Mesothelial cell of epicardium (in vitro differentiated cells): ENCODE measurements at regions not wholly inside any gene's neighbourhood (a gene's known extent, or its start where the extent isn't known, plus 50 kb on each side); places are given as distances from the start of the nearest gene placed in this dataset.

Experiments used
- DNase-seq, 2 experiments: peaks; one replicate each; pipeline ENCODE4 v3.0.0; 2021; ENCODE audit warnings: low spot score in 2 of 2; ENCODE audit not compliant: unreplicated experiment in 2 of 2
- H3K27ac Mint-ChIP-seq: 2 replicates; pipeline ENCODE4 v1.8.0; 2021; ENCODE audit warnings: mixed read lengths
- H3K27me3 Mint-ChIP-seq: 2 replicates; pipeline ENCODE4 v1.8.0; 2021; ENCODE audit warnings: low read depth, mixed read lengths
- H3K36me3 Mint-ChIP-seq: 2 replicates; pipeline ENCODE4 v1.8.0; 2021; ENCODE audit warnings: mixed read lengths
- H3K4me1 Mint-ChIP-seq: 2 replicates; pipeline ENCODE4 v1.8.0; 2021; ENCODE audit warnings: mixed read lengths
- H3K4me3 Mint-ChIP-seq: 2 replicates; pipeline ENCODE4 v1.8.0; 2021; ENCODE audit warnings: mild to moderate bottlenecking, moderate library complexity, mixed read lengths
- H3K9me3 Mint-ChIP-seq: 2 replicates; pipeline ENCODE4 v1.8.0; 2021; ENCODE audit warnings: mixed read lengths
- TF ChIP-seq, protein P1 (sequence below): fragments of 200-600 bp; sonication (generic); IDR thresholded peaks from one replicate; pipeline ENCODE4 v1.5.0; 2021; ENCODE audit warnings: antibody characterized with exemption; ENCODE audit not compliant: unreplicated experiment

DNA sequence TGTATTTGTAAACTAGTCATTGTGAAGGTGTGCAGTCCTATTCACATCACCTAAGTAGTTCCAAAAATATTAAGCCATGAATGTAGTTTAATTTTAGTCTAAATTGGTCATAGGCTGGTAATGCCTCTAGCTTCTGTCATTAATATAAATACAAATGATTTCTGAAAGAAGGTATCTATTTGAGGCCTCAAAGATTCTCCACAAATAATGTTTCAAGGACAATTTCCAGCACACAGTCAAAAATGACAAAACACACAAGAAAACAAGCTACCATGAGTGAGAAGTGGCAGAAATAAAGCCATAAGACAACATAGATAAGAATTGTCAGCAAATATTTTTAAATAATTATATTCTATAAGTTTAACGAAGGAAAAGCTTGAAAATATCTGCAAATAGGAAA, 66.7 kb upstream of the PDK4 start:
- Mint-ChIP-seq H3K9me3 (peaks cover 18% of the 10 kb centered on the region), H3K27ac (no peak overlapping the region), H3K4me1 (no peaks in the 10 kb centered on the region), H3K27me3 (peaks cover 11% of the 10 kb centered on the region), H3K36me3 (no peaks in the 10 kb centered on the region), H3K4me3 (no peak overlapping the region)
- no peak for DNase-seq
- TF ChIP-seq, protein P1, sequence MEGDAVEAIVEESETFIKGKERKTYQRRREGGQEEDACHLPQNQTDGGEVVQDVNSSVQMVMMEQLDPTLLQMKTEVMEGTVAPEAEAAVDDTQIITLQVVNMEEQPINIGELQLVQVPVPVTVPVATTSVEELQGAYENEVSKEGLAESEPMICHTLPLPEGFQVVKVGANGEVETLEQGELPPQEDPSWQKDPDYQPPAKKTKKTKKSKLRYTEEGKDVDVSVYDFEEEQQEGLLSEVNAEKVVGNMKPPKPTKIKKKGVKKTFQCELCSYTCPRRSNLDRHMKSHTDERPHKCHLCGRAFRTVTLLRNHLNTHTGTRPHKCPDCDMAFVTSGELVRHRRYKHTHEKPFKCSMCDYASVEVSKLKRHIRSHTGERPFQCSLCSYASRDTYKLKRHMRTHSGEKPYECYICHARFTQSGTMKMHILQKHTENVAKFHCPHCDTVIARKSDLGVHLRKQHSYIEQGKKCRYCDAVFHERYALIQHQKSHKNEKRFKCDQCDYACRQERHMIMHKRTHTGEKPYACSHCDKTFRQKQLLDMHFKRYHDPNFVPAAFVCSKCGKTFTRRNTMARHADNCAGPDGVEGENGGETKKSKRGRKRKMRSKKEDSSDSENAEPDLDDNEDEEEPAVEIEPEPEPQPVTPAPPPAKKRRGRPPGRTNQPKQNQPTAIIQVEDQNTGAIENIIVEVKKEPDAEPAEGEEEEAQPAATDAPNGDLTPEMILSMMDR, result no peak

DNA sequence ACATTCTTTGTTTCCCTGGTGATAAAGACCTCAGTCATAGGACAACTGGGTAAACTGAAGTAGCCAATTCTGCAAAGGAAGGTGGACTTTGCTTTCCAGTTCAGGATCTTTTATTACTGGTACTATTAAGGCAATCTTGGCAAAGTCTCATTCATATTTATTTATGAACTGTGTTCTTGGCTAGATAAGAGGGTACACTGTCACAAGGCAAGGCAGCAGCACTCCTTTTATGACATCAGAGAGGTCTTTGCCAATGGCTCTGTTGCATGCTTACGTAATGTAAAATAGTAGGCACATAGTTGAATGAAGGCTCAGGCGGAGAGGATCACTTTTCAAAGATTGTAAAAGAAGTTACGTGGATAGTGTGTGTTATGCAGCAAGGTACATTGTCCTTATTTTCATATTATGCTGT, 63.7 kb upstream of the PDK4 start:
- no peaks in the 10 kb centered on the region for H3K36me3 Mint-ChIP-seq
- peaks cover 32% of the 10 kb centered on the region for H3K27me3 Mint-ChIP-seq
- H3K4me3 Mint-ChIP-seq, result no peak overlapping the region
- H3K27ac Mint-ChIP-seq, result no peak overlapping the region
- no peaks in the 10 kb centered on the region for H3K4me1 Mint-ChIP-seq
- no peak for DNase-seq
- TF ChIP-seq, protein P1, result no peak
- peaks cover 15% of the 10 kb centered on the region for H3K9me3 Mint-ChIP-seq

DNA sequence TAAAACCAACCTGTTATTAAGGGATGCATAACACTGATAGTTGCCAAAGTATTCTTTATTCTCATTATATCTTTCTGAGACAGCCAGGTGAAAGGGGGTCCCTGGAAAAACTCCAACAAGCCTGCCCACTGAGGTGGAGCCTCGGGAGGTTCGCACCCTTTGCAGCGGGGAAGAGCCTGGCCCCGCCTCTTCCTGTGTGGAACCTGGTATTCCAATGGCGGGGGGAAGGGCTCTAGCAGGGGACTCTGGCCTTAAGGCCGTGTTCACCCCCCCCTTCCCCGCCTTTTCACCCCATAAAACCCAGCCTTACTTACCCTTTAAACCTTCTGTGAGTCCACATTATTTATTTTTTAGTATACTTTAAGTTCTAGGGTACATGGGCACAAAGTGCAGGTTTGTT, 62.4 kb upstream of the PDK4 start:
- H3K36me3 Mint-ChIP-seq, result no peaks in the 10 kb centered on the region
- no peak for DNase-seq
- no peak overlapping the region for H3K27ac Mint-ChIP-seq
- peaks cover 32% of the 10 kb centered on the region for H3K27me3 Mint-ChIP-seq
- H3K9me3 Mint-ChIP-seq, result peaks cover 15% of the 10 kb centered on the region
- H3K4me1 Mint-ChIP-seq, result no peaks in the 10 kb centered on the region
- H3K4me3 Mint-ChIP-seq, result no peak overlapping the region
- TF ChIP-seq, protein P1, result no peak

DNA sequence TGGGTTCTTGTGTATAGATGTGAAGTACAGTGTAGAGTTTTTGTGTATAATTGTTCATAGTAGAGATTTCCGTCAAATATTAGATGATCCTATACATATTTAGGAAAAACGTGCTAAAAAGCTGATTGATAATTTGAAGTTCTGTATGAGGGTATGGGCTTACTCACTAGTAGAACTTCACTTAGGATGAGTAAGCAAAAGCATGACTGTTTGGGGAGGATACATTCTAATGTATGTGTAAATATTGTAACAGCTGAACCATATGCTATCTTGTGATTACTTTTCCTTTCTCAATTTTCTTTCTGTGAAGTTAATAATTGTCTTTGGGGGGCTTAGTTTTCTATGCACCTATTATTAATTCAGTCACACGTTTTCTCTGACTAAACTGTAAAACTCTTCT, 53.2 kb upstream of the PDK4 start:
- Mint-ChIP-seq H3K4me3 (no peak overlapping the region), H3K9me3 (no peaks in the 10 kb centered on the region), H3K27ac (no peak overlapping the region), H3K27me3 (peaks cover 56% of the 10 kb centered on the region), H3K4me1 (no peaks in the 10 kb centered on the region), H3K36me3 (no peaks in the 10 kb centered on the region)
- no peak for DNase-seq
- TF ChIP-seq, protein P1, result no peak

DNA sequence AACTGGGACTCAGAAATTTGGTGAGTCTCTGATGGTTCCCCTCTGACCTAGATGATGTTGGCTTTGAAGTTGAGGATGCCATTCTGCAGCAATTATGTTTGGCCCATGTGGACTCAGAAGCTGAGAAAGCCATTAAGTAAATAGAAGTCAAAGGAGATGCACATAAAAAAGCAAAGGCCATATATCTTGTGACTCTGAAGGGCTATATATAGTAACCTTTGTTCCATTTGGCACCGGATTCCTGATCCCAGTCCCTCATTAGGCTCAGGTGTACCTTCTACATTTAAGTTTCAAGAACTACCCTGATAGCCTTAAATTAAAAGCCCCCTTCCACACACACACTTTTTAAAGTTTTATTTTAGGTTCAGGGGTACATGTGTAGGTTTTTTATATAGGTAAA, 50.0 kb upstream of the PDK4 start:
- Mint-ChIP-seq H3K27me3 (peaks cover 66% of the 10 kb centered on the region), H3K27ac (no peak overlapping the region), H3K9me3 (no peaks in the 10 kb centered on the region), H3K4me1 (no peaks in the 10 kb centered on the region), H3K36me3 (no peaks in the 10 kb centered on the region), H3K4me3 (no peak overlapping the region)
- TF ChIP-seq, protein P1, result no peak
- no peak for DNase-seq
